DND-41 (cell line): ENCODE measurements at regions not wholly inside any gene's neighbourhood (a gene's known extent, or its start where the extent isn't known, plus 50 kb on each side); places are given as distances from the start of the nearest gene placed in this dataset.

ENCODE experiments used
- CTCF ChIP-seq: IDR thresholded peaks from 2 replicates; pipeline ENCODE4 v1.5.1; 2012; ENCODE audit warnings: borderline replicate concordance, low read length, moderate library complexity, mild to moderate bottlenecking; ENCODE audit not compliant: poor library complexity, severe bottlenecking; ENCODE audit errors: extremely low read depth
- EZH2 ChIP-seq: IDR thresholded peaks from 3 replicates; pipeline ENCODE4 v1.6.1; 2012; ENCODE audit warnings: borderline replicate concordance, low read depth, mild to moderate bottlenecking, moderate library complexity, low read length, inconsistent platforms; ENCODE audit not compliant: severe bottlenecking

GRCh38 chr10:9289811-9290210, 1235.3 kb downstream of the GATA3 start:
- TF ChIP-seq EZH2 (no peak), CTCF (no peak)
